ENCODE measurements at regions not wholly inside any gene's neighbourhood (a gene's known extent, or its start where the extent isn't known, plus 50 kb on each side); places are given as distances from the start of the nearest gene placed in this dataset.

- 40% methylated on average over 1 of the region's 1 CpG for WGBS (ENCODE audit: low lambda C conversion rate)
- no peaks in the 10 kb centered on the region for H3K9me3 ChIP-seq
- CTCF ChIA-PET, result no interaction called here
These were observed 104.8 kb downstream of the KIF26A start for GRCh38 chr14:104243200-104243599.

More at GRCh38 chr14:104243200-104243599, 104.8 kb downstream of the KIF26A start:
- POLR2A ChIA-PET, result no interaction called here
- Histone ChIP-seq H3K4me2 (no peak overlapping the region), H3K27ac (ENCODE audit: low read depth in 2 of 2, low read length in 1 of 2) (no peak overlapping the region), H3K79me2 (ENCODE audit: insufficient read depth) (no peaks in the 10 kb centered on the region), H3K4me1 (ENCODE audit: control insufficient read depth in 1 of 2, insufficient read depth in 2 of 2, low read depth in 1 of 2, low read length in 1 of 2) (peaks cover 0 to 8% of the 10 kb centered on the region in 2 experiments; a peak in 1 of 4 replicates), H3F3A (replicated peaks; ENCODE audit: insufficient read depth) (no peaks in the 10 kb centered on the region), H3K9me2 (no peaks in the 10 kb centered on the region), H3K9ac (no peak overlapping the region), H2AFZ (ENCODE audit: low read depth) (no peak overlapping the region), H4K20me1 (ENCODE audit: insufficient read depth) (no peaks in the 10 kb centered on the region), H3K27me3 (ENCODE audit: insufficient read depth) (no peaks in the 10 kb centered on the region), H3K36me3 (replicated peaks in 1 of 2; ENCODE audit: control insufficient read depth in 1 of 2, insufficient read depth in 2 of 2, low read length in 1 of 2) (no peaks in the 10 kb centered on the region), H3K4me3 (ENCODE audit: low read depth in 2 of 2, low read length in 1 of 2) (no peak overlapping the region)
- DNase-seq, result no peak
- TF ChIP-seq EZH2phosphoT487 (IDR thresholded peaks at IDR 0.05; ENCODE audit: borderline replicate concordance, low read depth) (no peak), TAF1 (IDR thresholded peaks at IDR 0.05; ENCODE audit: borderline replicate concordance, low read depth, low read length) (no peak), FOSL2 (IDR thresholded peaks at IDR 0.05; ENCODE audit: borderline replicate concordance, low read depth) (no peak), USF1 (IDR thresholded peaks at IDR 0.05; ENCODE audit: borderline replicate concordance, low read depth) (no peak), ELF1 (IDR thresholded peaks at IDR 0.05) (no peak), YY1 (IDR thresholded peaks at IDR 0.05; ENCODE audit: low read depth) (no peak), MXI1 (IDR thresholded peaks at IDR 0.05; ENCODE audit: low read depth, low read length) (no peak), CTCF (IDR thresholded peaks at IDR 0.05) (no peak), JUND (IDR thresholded peaks at IDR 0.05) (no peak), POLR2AphosphoS5 (IDR thresholded peaks at IDR 0.05; ENCODE audit: low read depth, low read length) (no peak), NFIC (IDR thresholded peaks at IDR 0.05; ENCODE audit: borderline replicate concordance) (no peak), SMC3 (IDR thresholded peaks at IDR 0.05; ENCODE audit: low read depth, low read length) (no peak)
- TF ChIP-seq, protein P1, sequence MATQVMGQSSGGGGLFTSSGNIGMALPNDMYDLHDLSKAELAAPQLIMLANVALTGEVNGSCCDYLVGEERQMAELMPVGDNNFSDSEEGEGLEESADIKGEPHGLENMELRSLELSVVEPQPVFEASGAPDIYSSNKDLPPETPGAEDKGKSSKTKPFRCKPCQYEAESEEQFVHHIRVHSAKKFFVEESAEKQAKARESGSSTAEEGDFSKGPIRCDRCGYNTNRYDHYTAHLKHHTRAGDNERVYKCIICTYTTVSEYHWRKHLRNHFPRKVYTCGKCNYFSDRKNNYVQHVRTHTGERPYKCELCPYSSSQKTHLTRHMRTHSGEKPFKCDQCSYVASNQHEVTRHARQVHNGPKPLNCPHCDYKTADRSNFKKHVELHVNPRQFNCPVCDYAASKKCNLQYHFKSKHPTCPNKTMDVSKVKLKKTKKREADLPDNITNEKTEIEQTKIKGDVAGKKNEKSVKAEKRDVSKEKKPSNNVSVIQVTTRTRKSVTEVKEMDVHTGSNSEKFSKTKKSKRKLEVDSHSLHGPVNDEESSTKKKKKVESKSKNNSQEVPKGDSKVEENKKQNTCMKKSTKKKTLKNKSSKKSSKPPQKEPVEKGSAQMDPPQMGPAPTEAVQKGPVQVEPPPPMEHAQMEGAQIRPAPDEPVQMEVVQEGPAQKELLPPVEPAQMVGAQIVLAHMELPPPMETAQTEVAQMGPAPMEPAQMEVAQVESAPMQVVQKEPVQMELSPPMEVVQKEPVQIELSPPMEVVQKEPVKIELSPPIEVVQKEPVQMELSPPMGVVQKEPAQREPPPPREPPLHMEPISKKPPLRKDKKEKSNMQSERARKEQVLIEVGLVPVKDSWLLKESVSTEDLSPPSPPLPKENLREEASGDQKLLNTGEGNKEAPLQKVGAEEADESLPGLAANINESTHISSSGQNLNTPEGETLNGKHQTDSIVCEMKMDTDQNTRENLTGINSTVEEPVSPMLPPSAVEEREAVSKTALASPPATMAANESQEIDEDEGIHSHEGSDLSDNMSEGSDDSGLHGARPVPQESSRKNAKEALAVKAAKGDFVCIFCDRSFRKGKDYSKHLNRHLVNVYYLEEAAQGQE (IDR thresholded peaks at IDR 0.05; ENCODE audit: low read depth, low read length), result no peak
- TF ChIP-seq, protein P2, sequence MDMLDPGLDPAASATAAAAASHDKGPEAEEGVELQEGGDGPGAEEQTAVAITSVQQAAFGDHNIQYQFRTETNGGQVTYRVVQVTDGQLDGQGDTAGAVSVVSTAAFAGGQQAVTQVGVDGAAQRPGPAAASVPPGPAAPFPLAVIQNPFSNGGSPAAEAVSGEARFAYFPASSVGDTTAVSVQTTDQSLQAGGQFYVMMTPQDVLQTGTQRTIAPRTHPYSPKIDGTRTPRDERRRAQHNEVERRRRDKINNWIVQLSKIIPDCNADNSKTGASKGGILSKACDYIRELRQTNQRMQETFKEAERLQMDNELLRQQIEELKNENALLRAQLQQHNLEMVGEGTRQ (IDR thresholded peaks at IDR 0.05; ENCODE audit: borderline replicate concordance, low read depth, low read length), result no peak

Measured in SK-N-SH (cell line).